ENCODE measurements at regions not wholly inside any gene's neighbourhood (a gene's known extent, or its start where the extent isn't known, plus 50 kb on each side); places are given as distances from the start of the nearest gene placed in this dataset.

DNA sequence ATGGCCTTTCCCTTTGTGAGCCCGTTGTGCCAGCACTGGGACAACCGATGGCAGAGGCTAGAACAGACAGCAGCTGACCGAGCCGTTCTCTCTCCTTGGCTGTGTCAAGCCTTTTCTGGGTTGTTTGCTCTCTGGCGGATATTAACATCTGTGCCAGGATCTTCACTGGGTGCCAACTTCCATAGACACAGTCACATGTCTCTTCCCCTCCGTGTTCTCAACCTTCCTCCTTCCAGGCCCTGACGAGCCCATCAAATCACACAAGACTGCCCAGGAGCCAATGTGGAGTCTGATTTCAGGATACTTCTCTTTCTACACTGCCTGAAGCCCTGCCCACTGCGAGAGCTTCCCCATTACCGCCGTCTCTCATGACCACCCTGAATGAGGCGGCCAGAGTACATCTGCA, 111.0 kb upstream of the RALGAPA2 start:
- DNase-seq, result no peak

GRCh38 chr20:20821484-20822260, 109.2 kb upstream of the RALGAPA2 start:
- DNase-seq, result no peak

DNA sequence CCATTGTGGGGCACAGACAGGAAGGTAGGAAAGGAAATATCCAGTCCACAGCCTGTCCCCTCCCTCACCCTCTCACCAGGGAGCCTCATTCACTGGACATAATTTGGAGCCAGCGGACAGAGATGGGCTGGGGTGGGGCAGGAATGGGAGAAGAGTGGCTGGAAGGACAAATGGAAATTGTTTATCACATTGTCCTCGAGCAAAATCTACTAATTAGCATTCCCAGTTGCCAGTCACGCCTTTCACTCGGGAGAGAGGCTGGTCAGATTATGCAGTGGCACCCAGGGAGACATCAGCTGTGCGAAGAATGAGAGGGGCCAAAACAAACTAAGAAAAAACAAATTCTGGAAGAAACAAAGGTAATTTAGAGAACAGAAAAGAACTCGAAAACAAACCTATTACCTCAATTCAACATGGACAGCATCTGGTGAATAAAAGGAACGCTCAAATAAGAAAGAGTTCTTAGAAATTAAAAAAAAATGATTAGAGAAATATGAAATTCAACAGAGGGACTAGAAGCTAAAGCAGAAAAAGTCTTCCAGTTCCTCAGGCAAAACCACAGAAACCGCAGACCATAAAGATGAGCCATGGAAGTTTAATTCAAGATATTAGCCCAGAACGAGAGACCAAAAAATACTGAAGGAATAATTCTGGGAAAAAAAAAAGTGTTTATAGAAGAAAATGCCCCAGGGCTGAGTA, 108.5 kb upstream of the RALGAPA2 start:
- no peak for DNase-seq

GRCh38 chr20:20820104-20820503, 107.7 kb upstream of the RALGAPA2 start:
- no peak for DNase-seq

GRCh38 chr20:20816969-20817755, 104.7 kb upstream of the RALGAPA2 start:
- DNase-seq, result peak; percentile 28

GRCh38 chr20:20815711-20816455, 103.4 kb upstream of the RALGAPA2 start:
- no peak for DNase-seq

- DNase-seq, result no peak
Observed at GRCh38 chr20:20814685-20815084, 102.2 kb upstream of the RALGAPA2 start.

DNA sequence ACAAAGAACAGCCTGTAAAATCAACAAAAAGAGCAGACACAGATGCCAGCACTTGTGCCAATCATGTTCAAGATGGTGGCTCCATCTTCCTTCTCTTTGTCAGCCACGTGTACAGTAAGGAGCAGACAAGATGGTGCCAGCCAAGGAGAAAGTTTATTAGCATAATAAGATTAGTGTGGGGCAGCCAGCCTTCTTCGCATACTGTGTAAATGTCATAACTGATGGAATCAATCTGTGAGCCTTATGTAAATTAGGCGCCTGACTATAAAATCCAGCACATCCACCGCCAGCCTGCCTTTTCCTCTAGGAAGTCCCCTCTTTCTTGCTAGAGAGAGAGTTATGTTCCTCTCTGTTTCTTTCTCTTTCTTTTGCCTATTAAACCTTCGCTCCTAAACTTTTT, 99.7 kb upstream of the RALGAPA2 start:
- DNase-seq, result no peak

DNA sequence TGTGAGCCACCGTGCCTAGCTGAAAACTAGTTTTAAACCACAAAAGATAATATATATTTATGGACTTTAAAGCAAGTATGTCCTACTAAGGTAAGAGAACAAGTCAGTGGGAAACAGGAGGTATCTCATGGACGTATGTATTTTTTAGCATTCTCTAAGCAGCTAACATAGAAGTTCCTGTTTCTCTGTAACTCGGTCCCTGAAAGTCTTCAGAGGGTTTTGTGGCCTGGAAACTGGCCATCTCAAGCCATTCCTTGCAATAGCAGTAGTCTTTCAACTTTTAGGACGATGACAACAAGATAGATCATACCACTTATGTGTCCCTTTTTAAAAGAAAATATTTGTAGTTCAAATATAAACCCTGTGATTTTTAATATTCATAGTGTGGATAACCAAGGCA, 95.6 kb upstream of the RALGAPA2 start:
- DNase-seq, result no peak

- DNase-seq, result no peak
Observed at GRCh38 chr20:20806121-20807095, 94.0 kb upstream of the RALGAPA2 start.

- no peak for DNase-seq
Observed at GRCh38 chr20:20803011-20803410, 90.6 kb upstream of the RALGAPA2 start.

DNA sequence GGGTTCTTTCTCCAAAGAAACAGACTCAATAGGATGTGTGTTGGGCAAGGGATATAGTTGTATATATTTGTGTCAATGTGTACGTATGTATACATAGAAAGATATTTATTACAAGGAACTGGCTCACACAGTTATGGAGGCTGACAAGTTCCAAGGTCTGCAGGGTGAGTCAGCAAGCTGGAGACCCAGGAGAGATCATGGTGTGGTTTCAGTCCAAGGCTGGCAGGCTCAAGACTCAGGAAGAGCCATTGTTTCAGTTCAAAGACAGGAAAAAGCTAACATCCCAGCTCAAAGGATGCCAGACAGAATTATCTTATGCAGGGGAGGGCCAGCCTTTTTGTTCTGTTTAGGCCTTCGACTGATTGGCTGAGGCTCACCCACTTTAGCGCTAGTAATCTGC, 89.9 kb upstream of the RALGAPA2 start:
- DNase-seq, result no peak

DNA sequence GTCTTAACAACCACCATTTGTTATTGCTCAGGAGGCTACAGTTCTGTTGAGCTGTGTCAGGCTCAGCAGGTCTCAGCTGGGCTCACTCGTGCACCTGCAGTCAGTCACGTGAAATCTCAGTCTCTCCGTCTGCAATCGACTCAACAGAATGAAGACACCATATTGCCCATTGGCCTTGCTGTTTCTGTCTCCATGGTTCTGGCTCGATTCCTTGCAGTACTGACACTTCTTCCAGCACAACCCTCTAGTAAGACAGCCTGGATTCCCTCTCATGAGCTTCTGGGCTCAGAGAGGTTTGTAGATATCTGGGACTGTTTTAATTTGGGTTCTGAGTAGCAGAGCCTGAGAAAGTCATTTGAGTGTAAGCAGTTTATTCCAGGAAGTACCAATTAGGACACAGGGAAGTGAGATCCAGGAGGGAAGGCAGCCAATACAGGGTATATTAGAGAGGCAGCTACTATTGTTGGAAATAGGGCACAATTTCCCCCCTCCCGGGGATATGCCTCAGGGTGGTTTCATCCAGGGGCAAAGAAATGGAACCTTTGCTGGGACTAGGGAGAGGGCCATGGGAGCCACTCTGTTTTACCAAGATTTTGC, 87.4 kb upstream of the RALGAPA2 start:
- DNase-seq, result no peak

DNA sequence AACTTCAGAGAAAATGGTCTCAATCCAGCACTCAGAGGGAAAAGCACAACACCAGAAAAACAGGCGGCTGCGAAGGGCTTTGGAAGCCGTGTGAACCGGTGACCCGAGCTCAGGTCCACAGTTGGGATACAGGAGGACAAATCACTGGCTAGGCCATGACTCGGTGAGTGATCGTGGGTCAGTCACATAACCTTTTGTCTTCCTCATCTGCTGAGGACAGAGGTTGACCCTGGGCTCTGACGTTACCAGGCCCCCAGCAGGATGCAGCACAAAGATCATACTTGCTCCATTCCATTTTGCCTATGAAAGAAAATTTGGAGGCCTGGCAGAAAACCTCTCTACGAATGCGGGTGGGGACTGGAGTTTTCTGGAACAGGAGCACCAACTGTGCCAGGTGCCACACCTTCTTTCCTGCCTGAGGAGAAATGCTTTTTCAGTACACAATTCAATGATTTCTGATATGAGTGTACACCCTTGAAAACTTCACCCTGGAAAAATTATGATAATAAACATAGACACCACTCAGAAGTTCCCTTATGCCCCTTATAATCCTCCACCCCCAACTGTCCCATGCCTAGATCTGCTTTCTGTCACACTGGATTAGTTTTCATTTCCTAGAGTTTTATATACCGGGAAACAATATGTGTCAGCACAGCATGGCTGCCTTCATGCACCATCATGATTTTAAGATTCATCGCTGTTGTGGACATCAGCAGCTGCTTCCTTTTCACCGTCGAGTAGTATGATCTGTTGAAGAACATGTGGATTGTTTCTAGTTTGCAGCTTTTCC, 85.3 kb upstream of the RALGAPA2 start:
- DNase-seq, result no peak

- no peak for DNase-seq
Observed at GRCh38 chr20:20796766-20797440, 84.5 kb upstream of the RALGAPA2 start.

DNA sequence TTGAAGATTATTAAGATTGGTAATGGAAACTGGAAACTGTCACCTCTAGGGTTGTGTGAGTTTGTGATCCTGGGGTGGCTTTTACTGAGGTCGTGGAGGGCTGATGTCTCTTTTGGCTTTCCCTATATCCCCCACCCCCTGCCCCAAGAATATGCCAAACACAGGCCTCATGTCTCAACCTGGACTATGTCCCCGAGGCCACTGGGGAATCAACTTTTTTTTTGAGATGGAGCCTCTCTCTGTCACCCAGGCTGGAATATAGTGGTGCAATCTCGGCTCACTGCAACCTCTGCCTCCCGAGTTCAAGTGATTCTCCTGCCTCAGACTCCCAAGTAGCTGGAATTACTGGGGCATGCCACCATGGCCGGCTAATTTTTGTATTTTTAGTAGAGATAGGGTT, 83.3 kb upstream of the RALGAPA2 start:
- DNase-seq, result no peak

- no peak for DNase-seq
Observed at GRCh38 chr20:20795119-20795518, 82.7 kb upstream of the RALGAPA2 start.

- DNase-seq, result no peak
Observed at GRCh38 chr20:20793591-20793990, 81.1 kb upstream of the RALGAPA2 start.

GRCh38 chr20:20791664-20792568, 79.5 kb upstream of the RALGAPA2 start:
- no peak for DNase-seq

Measured in NCI-H526 treated with DMSO at 0.1 percent for 48 hours (cell line).